ENCODE measurements at regions not wholly inside any gene's neighbourhood (a gene's known extent, or its start where the extent isn't known, plus 50 kb on each side); places are given as distances from the start of the nearest gene placed in this dataset.

DNA sequence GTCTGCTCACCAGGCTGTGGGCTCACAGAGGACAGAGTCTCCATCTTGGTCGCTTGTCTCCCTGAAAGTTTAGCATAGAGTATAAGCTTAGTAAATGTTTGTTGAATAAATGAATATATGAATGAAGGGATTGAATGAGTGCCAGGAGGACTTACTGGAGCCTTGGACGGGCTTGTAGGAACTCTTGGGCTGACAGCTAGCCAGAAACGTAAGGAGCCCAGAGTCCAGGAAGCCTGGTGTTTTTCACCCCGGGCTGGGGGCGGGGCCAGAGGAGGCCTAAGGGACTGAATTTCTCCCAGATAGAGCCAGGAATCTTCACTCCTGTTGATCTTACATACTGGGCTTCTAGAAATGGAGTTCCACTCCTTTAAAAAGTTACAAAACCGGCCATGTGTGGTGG, 68.5 kb upstream of the SRSF6 start:
- TF ChIP-seq, protein P1, sequence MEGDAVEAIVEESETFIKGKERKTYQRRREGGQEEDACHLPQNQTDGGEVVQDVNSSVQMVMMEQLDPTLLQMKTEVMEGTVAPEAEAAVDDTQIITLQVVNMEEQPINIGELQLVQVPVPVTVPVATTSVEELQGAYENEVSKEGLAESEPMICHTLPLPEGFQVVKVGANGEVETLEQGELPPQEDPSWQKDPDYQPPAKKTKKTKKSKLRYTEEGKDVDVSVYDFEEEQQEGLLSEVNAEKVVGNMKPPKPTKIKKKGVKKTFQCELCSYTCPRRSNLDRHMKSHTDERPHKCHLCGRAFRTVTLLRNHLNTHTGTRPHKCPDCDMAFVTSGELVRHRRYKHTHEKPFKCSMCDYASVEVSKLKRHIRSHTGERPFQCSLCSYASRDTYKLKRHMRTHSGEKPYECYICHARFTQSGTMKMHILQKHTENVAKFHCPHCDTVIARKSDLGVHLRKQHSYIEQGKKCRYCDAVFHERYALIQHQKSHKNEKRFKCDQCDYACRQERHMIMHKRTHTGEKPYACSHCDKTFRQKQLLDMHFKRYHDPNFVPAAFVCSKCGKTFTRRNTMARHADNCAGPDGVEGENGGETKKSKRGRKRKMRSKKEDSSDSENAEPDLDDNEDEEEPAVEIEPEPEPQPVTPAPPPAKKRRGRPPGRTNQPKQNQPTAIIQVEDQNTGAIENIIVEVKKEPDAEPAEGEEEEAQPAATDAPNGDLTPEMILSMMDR (IDR thresholded peaks at IDR 0.05; ENCODE audit: insufficient read depth, low read length, poor library complexity, severe bottlenecking): no peak
- TF ChIP-seq EZH2phosphoT487 (conservative IDR thresholded peaks at IDR 0.05; ENCODE audit: low read length): no peak
